Testis (tissue), 2 donors: ENCODE measurements at regions not wholly inside any gene's neighbourhood (a gene's known extent, or its start where the extent isn't known, plus 50 kb on each side); places are given as distances from the start of the nearest gene placed in this dataset.

Experiments used
- POLR2A ChIP-seq: fragments of 450-650 bp; IDR thresholded peaks from one replicate; pipeline ENCODE4 v1.6.1; 2017; ENCODE audit warnings: antibody characterized with exemption, mild to moderate bottlenecking, moderate library complexity
- TF ChIP-seq, protein P1 (sequence below), 3 experiments: fragments of 450-650 bp in 2 of 3; fragments of 200-600 bp in 1 of 3; sonication (generic) in 1 of 3; IDR thresholded peaks; one replicate each; pipeline ENCODE4 v1.5.1; 2016 to 2019; ENCODE audit warnings: antibody characterized with exemption in 3 of 3, mild to moderate bottlenecking in 2 of 3, moderate library complexity in 1 of 3

DNA sequence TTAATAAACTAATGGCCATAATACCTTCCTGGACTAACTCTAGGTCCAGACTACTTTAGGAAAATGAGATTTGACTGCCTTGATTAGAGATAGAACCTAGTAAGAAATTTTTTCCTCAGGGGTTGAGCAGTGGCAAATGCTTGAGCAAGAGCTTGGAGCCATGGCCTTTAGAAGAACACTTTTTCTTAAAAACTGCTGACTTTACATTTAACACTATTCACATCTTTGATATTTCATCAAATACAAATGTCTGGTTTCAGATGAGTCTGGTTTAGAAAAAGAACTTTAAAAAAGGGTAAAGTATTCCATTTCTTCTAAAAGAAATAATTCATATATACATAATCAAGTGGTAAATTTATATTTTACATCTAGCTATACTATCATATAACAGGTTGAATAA lies 680.9 kb upstream of the PITX2 start:
- TF ChIP-seq, protein P1, sequence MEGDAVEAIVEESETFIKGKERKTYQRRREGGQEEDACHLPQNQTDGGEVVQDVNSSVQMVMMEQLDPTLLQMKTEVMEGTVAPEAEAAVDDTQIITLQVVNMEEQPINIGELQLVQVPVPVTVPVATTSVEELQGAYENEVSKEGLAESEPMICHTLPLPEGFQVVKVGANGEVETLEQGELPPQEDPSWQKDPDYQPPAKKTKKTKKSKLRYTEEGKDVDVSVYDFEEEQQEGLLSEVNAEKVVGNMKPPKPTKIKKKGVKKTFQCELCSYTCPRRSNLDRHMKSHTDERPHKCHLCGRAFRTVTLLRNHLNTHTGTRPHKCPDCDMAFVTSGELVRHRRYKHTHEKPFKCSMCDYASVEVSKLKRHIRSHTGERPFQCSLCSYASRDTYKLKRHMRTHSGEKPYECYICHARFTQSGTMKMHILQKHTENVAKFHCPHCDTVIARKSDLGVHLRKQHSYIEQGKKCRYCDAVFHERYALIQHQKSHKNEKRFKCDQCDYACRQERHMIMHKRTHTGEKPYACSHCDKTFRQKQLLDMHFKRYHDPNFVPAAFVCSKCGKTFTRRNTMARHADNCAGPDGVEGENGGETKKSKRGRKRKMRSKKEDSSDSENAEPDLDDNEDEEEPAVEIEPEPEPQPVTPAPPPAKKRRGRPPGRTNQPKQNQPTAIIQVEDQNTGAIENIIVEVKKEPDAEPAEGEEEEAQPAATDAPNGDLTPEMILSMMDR (IDR thresholded peaks at IDR 0.05) = no peak
- TF ChIP-seq POLR2A = no peak
